GM12878 (cell line): ENCODE measurements at regions not wholly inside any gene's neighbourhood (a gene's known extent, or its start where the extent isn't known, plus 50 kb on each side); places are given as distances from the start of the nearest gene placed in this dataset.

Source experiments
- ATAC-seq: fragments of 200-7000 bp; cut with Tn5 transposase; 3 replicates; pipeline ENCODE4 v1.9.1; 2020; ENCODE audit warnings: mild to moderate bottlenecking, moderate library complexity
- BruUV-seq: library from RNA; stranded (reverse); fragments of 400-500 nt; replicated peaks from 2 replicates; lab custom pipeline; 2021; lab: Mats Ljungman, UMichigan
- CTCF ChIA-PET: fragments of 300-600 bp; sonication (Branson Sonifier 250); formaldehyde crosslinking; extraction: SDS; loops from one replicate; lab custom pipeline; 2021; ENCODE audit warnings: inconsistent platforms; lab: Yijun Ruan, JAX
- POLR2A ChIA-PET: fragments of 350-600 bp; formaldehyde crosslinking; extraction: SDS; loops from one replicate; lab custom pipeline; 2021; ENCODE audit warnings: inconsistent platforms; lab: Charles Lee
- RAD21 ChIA-PET: fragments of 300-600 bp; sonication (Branson Sonifier 250); formaldehyde crosslinking; loops from one replicate; lab custom pipeline; 2023; ENCODE audit warnings: antibody characterized with exemption; ENCODE audit not compliant: unreplicated experiment; lab: Charles Lee
- SMC1A ChIA-PET: fragments of 300-600 bp; sonication (Branson Sonifier 250); formaldehyde crosslinking; loops from one replicate; lab custom pipeline; 2023; ENCODE audit not compliant: unreplicated experiment, uncharacterized antibody; lab: Charles Lee
- DNase-seq: peaks from one replicate; pipeline ENCODE4 v3.0.0-alpha.2; 2011; ENCODE audit warnings: low read depth, low spot score
- FAIRE-seq: peaks from 3 replicates; lab custom pipeline; 2011; peaks lifted over from hg19 to GRCh38; lab: Jason Lieb, UNC
- H2AFZ ChIP-seq: 2 replicates; pipeline ENCODE4 v1.6.0; 2011; ENCODE audit warnings: low read depth, low read length, control low read depth; ENCODE audit not compliant: control insufficient read depth
- H3K27ac ChIP-seq: 2 replicates; pipeline ENCODE4 v1.5.1; 2011; ENCODE audit warnings: control low read depth; ENCODE audit not compliant: control insufficient read depth, insufficient read depth
- H3K27me3 ChIP-seq, 2 experiments: replicated peaks in 1 of 2; 2 replicates each; pipeline versions ENCODE4 v1.6.0 to v1.6.1; 2011; ENCODE audit warnings: low read length in 1 of 2; ENCODE audit not compliant: control insufficient read depth in 2 of 2, insufficient read depth in 2 of 2
- H3K36me3 ChIP-seq, 2 experiments: 2 replicates each; pipeline ENCODE4 v1.5.1; 2011; ENCODE audit warnings: low read length in 1 of 2; ENCODE audit not compliant: control insufficient read depth in 2 of 2, insufficient read depth in 2 of 2
- H3K4me1 ChIP-seq: 2 replicates; pipeline ENCODE4 v1.6.1; 2011; ENCODE audit warnings: mild to moderate bottlenecking, low read length, moderate library complexity, mixed read lengths; ENCODE audit not compliant: control insufficient read depth, insufficient read depth
- H3K4me2 ChIP-seq: 2 replicates; pipeline ENCODE4 v1.6.0; 2011; ENCODE audit warnings: control low read depth; ENCODE audit not compliant: control insufficient read depth, insufficient read depth
- H3K4me3 ChIP-seq: fragments of 200-600 bp; sonication (generic); 2 replicates; pipeline ENCODE4 v1.5.1; 2016
- H3K79me2 ChIP-seq: 2 replicates; pipeline ENCODE4 v1.6.0; 2011; ENCODE audit warnings: low read length; ENCODE audit not compliant: control insufficient read depth, insufficient read depth
- H3K9ac ChIP-seq: 2 replicates; pipeline ENCODE4 v1.8.0; 2011; ENCODE audit warnings: low read length, control low read depth, mixed read lengths; ENCODE audit not compliant: control insufficient read depth, insufficient read depth
- H3K9me3 ChIP-seq: replicated peaks from 3 replicates; pipeline ENCODE4 v1.5.1; 2011; ENCODE audit warnings: mild to moderate bottlenecking, low read length; ENCODE audit not compliant: control insufficient read depth, insufficient read depth
- H4K20me1 ChIP-seq: 2 replicates; pipeline ENCODE4 v1.6.0; 2011; ENCODE audit not compliant: control insufficient read depth, insufficient read depth
- CREM ChIP-seq: IDR thresholded peaks from 2 replicates; pipeline ENCODE4 v1.6.1; 2014; ENCODE audit warnings: antibody characterized with exemption, low read depth
- DPF2 ChIP-seq: fragments of 450-650 bp; IDR thresholded peaks from 2 replicates; pipeline ENCODE4 v1.6.1; 2017; ENCODE audit warnings: mild to moderate bottlenecking
- GATAD2B ChIP-seq: fragments of 450-650 bp; conservative IDR thresholded peaks from 2 replicates; pipeline ENCODE4 v1.6.1; 2017; ENCODE audit warnings: low read depth, mild to moderate bottlenecking, moderate library complexity
- HDAC6 ChIP-seq: fragments of 200-600 bp; sonication (generic); IDR thresholded peaks from one replicate; pipeline ENCODE4 v1.8.0; 2017; ENCODE audit warnings: antibody characterized with exemption; ENCODE audit not compliant: unreplicated experiment
- MYC ChIP-seq: IDR thresholded peaks from 2 replicates; pipeline ENCODE4 v1.6.1; 2011; ENCODE audit warnings: mild to moderate bottlenecking, low read length, moderate library complexity, inconsistent platforms; ENCODE audit not compliant: insufficient read depth, insufficient replicate concordance, insufficient read length, severe bottlenecking
- POLR2AphosphoS5 ChIP-seq: IDR thresholded peaks from 2 replicates; pipeline ENCODE4 v1.6.1; 2011; ENCODE audit warnings: mild to moderate bottlenecking, low read length, inconsistent platforms
- RB1 ChIP-seq: fragments of 450-650 bp; formaldehyde crosslinking; IDR thresholded peaks from 2 replicates; pipeline ENCODE4 v1.6.1; 2017; ENCODE audit warnings: mild to moderate bottlenecking, borderline replicate concordance
- RELB ChIP-seq: fragments of 450-650 bp; IDR thresholded peaks from 2 replicates; pipeline ENCODE4 v1.6.1; 2017; ENCODE audit warnings: low read depth, mild to moderate bottlenecking, moderate library complexity
- SKIL ChIP-seq: fragments of 450-650 bp; IDR thresholded peaks from 2 replicates; pipeline ENCODE4 v1.6.1; 2017; ENCODE audit warnings: mild to moderate bottlenecking, low read depth, inconsistent platforms; ENCODE audit not compliant: poor library complexity, severe bottlenecking
- SPI1 ChIP-seq: IDR thresholded peaks from 2 replicates; pipeline ENCODE4 v1.6.1; 2011; ENCODE audit warnings: low read depth, mild to moderate bottlenecking, low read length, moderate library complexity, borderline replicate concordance; ENCODE audit not compliant: insufficient read depth
- TARDBP ChIP-seq: IDR thresholded peaks from 2 replicates; pipeline ENCODE4 v1.6.1; 2016; ENCODE audit warnings: borderline replicate concordance
- WRNIP1 ChIP-seq: IDR thresholded peaks from 2 replicates; pipeline ENCODE4 v1.6.1; 2011; ENCODE audit warnings: low read depth, low read length, improper control_type of control experiment, borderline replicate concordance
- WGBS: methylation state at CpG from one replicate; pipeline ENCODE4 v1.1.6; 2016; ENCODE audit warnings: low lambda C conversion rate; ENCODE audit not compliant: insufficient replicate concordance, insufficient coverage; ENCODE audit errors: missing lambda C conversion rate; 5-methylcytosine and 5-hydroxymethylcytosine counted together
- in situ Hi-C: fragments of 300-500 bp; cut with MboI; formaldehyde crosslinking; loops from 9 replicates; pipeline ENCODE4 v1.14.3; 2018; ENCODE audit warnings: mixed read lengths
- intact Hi-C: fragments of 100-400 bp; cut with micrococcal nuclease; formaldehyde crosslinking; loops from one replicate; pipeline ENCODE4 v1.14.2; 2022; ENCODE audit not compliant: unreplicated experiment
- TF ChIP-seq, protein P1 (sequence below): IDR thresholded peaks from 2 replicates; pipeline ENCODE4 v1.6.1; 2012; ENCODE audit warnings: low read length, inconsistent platforms
- TF ChIP-seq, protein P2 (sequence below): fragments of 450-650 bp; formaldehyde crosslinking; IDR thresholded peaks from 2 replicates; pipeline ENCODE4 v1.4.0; 2022; ENCODE audit warnings: mild to moderate bottlenecking, moderate library complexity

- ChIA-PET RAD21 (no interaction called here), CTCF (interaction anchor here (1.6 kb wide), 1 partner anchor 9 kb away, joined by 4 read pairs; no protein-coding TSS in a partner anchor), POLR2A (no interaction called here), SMC1A (interaction anchor here (1.2 kb wide), 1 partner anchor 39 kb away, joined by 3 read pairs; no protein-coding TSS in a partner anchor)
- intact Hi-C loops (no loop called here), in situ Hi-C loops (loop anchor here (25.0 kb wide), 1 partner anchor 772 kb away; the partner anchor contains the start of gene THBS1)
- no peak for FAIRE-seq
- Histone ChIP-seq H3K4me1 (no peaks in the 10 kb centered on the region), H3K9ac (no peak overlapping the region), H4K20me1 (no peaks in the 10 kb centered on the region), H2AFZ (no peak overlapping the region), H3K36me3 (no peaks in the 10 kb centered on the region), H3K27me3 (peaks cover 0 to 2% of the 10 kb centered on the region in 2 experiments; a peak in 1 of 4 replicates)
- 15% methylated on average over 1 of the region's 1 CpG for WGBS
- DNase-seq: no peak
- no TSS peak for BruUV-seq
- no peak for ATAC-seq
- TF ChIP-seq MYC (no peak), SKIL (no peak), HDAC6 (no peak), SPI1 (no peak), GATAD2B (no peak), CREM (no peak), RB1 (no peak), DPF2 (no peak), TARDBP (no peak), WRNIP1 (no peak), POLR2AphosphoS5 (no peak), RELB (no peak)
- TF ChIP-seq, protein P1, sequence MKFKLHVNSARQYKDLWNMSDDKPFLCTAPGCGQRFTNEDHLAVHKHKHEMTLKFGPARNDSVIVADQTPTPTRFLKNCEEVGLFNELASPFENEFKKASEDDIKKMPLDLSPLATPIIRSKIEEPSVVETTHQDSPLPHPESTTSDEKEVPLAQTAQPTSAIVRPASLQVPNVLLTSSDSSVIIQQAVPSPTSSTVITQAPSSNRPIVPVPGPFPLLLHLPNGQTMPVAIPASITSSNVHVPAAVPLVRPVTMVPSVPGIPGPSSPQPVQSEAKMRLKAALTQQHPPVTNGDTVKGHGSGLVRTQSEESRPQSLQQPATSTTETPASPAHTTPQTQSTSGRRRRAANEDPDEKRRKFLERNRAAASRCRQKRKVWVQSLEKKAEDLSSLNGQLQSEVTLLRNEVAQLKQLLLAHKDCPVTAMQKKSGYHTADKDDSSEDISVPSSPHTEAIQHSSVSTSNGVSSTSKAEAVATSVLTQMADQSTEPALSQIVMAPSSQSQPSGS: no peak
- TF ChIP-seq, protein P2, sequence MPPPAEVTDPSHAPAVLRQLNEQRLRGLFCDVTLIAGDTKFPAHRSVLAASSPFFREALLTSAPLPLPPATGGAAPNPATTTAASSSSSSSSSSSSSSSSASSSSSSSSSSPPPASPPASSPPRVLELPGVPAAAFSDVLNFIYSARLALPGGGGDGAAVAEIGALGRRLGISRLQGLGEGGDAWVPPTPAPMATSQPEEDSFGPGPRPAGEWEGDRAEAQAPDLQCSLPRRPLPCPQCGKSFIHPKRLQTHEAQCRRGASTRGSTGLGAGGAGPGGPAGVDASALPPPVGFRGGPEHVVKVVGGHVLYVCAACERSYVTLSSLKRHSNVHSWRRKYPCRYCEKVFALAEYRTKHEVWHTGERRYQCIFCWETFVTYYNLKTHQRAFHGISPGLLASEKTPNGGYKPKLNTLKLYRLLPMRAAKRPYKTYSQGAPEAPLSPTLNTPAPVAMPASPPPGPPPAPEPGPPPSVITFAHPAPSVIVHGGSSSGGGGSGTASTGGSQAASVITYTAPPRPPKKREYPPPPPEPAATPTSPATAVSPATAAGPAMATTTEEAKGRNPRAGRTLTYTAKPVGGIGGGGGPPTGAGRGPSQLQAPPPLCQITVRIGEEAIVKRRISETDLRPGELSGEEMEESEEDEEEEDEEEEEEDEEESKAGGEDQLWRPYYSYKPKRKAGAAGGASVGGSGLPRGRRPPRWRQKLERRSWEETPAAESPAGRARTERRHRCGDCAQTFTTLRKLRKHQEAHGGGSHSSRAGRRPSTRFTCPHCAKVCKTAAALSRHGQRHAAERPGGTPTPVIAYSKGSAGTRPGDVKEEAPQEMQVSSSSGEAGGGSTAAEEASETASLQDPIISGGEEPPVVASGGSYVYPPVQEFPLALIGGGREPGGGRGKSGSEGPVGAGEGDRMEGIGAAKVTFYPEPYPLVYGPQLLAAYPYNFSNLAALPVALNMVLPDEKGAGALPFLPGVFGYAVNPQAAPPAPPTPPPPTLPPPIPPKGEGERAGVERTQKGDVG (CRISPR knock-in tag): no peak
- TF ChIP-seq, all 136 proteins: peak for 0
- no peak overlapping the region for H3K27ac ChIP-seq
- H3K79me2 ChIP-seq: no peaks in the 10 kb centered on the region
- H3K4me3 ChIP-seq: no peak overlapping the region
- H3K9me3 ChIP-seq: no peaks in the 10 kb centered on the region
- no peak overlapping the region for H3K4me2 ChIP-seq
Observed at GRCh38 chr15:38814891-38815290, 250.3 kb upstream of the RASGRP1 start.
